ENCODE measurements at regions not wholly inside any gene's neighbourhood (a gene's known extent, or its start where the extent isn't known, plus 50 kb on each side); places are given as distances from the start of the nearest gene placed in this dataset.

GRCh38 chr2:16328521-16329190, 337.0 kb downstream of the CYRIA start:
- DNase-seq, result no peak

- no peak for DNase-seq
Measured at GRCh38 chr2:16327326-16327725, 338.3 kb downstream of the CYRIA start.

GRCh38 chr2:16326711-16327300, 338.8 kb downstream of the CYRIA start:
- no peak for DNase-seq

- DNase-seq, result no peak
Measured at GRCh38 chr2:16325976-16326510, 339.6 kb downstream of the CYRIA start.

- no peak for DNase-seq
Measured at GRCh38 chr2:16325016-16325975, 340.3 kb downstream of the CYRIA start.

GRCh38 chr2:16324544-16324937, 341.1 kb downstream of the CYRIA start:
- no peak for DNase-seq

GRCh38 chr2:16323551-16324543, 341.8 kb downstream of the CYRIA start:
- DNase-seq, result no peak

GRCh38 chr2:16323126-16323520, 342.5 kb downstream of the CYRIA start:
- no peak for DNase-seq

GRCh38 chr2:16322308-16323125, 343.1 kb downstream of the CYRIA start:
- no peak for DNase-seq

GRCh38 chr2:16321872-16322271, 343.8 kb downstream of the CYRIA start:
- DNase-seq, result no peak

GRCh38 chr2:16321256-16321655, 344.4 kb downstream of the CYRIA start:
- DNase-seq, result no peak

- DNase-seq, result no peak
Measured at GRCh38 chr2:16320716-16321115, 344.9 kb downstream of the CYRIA start.

- DNase-seq, result no peak
Measured at GRCh38 chr2:16319551-16320121, 346.0 kb downstream of the CYRIA start.

- DNase-seq, result no peak
Measured at GRCh38 chr2:16318474-16319195, 347.0 kb downstream of the CYRIA start.

GRCh38 chr2:16318051-16318450, 347.6 kb downstream of the CYRIA start:
- no peak for DNase-seq

- DNase-seq, result no peak
Measured at GRCh38 chr2:16317211-16317830, 348.3 kb downstream of the CYRIA start.

- no peak for DNase-seq
Measured at GRCh38 chr2:16316456-16317210, 349.0 kb downstream of the CYRIA start.

GRCh38 chr2:16315908-16316307, 349.7 kb downstream of the CYRIA start:
- no peak for DNase-seq

- no peak for DNase-seq
Measured at GRCh38 chr2:16315458-16315835, 350.2 kb downstream of the CYRIA start.

Measured in stimulated activated CD4-positive, alpha-beta T cell treated with anti-CD3 and anti-CD28 coated beads, Interleukin-2, amount 100 ng/mL, for 24 hours (primary cell).